GOT3 (cell line): ENCODE measurements at regions not wholly inside any gene's neighbourhood (a gene's known extent, or its start where the extent isn't known, plus 50 kb on each side); places are given as distances from the start of the nearest gene placed in this dataset.

Source experiments
- DNase-seq: peaks from one replicate; lab custom pipeline; 2025; ENCODE audit warnings: mixed read lengths; lab: John Stamatoyannopoulos, UW

DNA sequence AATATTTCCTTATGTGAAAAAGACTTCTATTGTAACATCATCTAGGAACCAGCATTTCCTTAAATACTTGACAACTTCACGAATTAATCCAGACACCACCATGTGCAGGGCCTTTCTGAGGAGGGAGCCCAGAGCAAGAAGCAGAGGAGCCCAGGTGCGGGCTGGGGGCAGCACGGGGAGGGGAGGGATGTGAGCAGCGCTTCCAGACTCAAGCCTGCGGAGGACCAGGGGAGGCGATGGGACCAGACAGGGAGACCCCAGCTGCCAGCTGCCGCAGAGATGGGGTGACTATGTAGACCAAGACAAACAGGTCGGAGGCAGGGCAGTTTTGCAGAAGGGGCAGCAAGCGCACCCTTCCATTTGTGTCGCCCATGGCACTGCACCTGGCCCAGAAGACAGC is 596.1 kb downstream of the IRX1 start:
- DNase-seq = no peak

DNA sequence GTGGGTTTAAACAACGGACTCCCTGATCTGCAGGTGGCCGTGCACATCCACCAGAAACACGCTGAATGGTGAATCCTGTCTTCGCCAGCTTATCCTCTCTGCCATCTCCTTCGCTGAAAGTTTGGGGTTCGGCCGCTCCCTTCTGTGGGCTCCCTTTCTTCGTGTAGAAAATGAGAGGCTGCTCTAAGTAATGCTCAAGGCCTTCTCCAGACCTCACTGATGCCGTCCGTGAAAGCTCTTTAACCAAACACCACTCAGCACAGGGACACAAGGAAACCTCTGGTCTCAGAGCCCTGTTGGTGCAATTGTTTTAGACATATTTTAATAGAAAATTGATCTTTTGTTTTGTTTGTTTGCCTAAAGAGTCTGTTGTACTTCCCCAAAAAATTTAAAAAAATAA is 596.5 kb downstream of the IRX1 start:
- DNase-seq = no peak

- DNase-seq = no peak
These were observed 601.1 kb downstream of the IRX1 start for GRCh38 chr5:4196744-4197143.

DNA sequence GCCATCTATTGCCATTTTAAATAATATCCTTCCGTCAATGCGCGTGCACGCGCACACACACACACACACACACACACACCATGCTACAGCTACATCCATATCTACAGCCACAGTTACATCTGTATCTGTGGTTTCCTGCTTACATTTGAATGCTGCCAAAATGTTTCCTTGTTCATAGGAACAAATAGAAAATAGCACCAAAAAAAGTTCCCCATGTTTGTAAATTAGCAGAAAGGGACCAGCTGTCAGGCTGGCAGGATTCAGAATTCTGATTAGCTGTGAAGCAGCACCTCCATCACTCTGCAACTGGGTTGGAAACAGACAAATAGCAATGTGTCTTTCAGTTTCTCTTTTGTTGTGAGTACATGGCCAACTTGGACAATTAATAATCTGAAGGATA is 601.5 kb downstream of the IRX1 start:
- no peak for DNase-seq

DNA sequence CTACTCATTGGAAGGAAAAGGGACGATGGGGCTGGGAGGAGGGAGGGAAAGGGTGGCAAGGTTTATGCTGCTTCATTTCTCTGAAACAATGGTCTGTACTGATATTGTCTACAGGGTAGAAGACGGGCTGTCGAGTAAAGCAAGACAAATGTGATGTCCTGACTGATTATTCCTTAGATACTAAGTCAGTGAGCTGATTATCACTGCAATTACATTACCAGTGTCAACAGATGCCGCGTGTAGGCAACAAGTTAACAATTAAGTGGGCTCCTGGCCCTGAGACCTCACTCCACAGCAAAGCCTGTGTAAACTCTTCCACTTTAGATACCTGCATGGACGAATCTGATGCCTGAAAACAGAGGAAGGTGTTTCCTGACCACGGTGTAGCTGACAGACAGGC is 602.8 kb downstream of the IRX1 start:
- no peak for DNase-seq

- DNase-seq = no peak
These were observed 603.6 kb downstream of the IRX1 start for GRCh38 chr5:4199049-4199841.

GRCh38 chr5:4203146-4203545 is 607.5 kb downstream of the IRX1 start:
- no peak for DNase-seq

DNA sequence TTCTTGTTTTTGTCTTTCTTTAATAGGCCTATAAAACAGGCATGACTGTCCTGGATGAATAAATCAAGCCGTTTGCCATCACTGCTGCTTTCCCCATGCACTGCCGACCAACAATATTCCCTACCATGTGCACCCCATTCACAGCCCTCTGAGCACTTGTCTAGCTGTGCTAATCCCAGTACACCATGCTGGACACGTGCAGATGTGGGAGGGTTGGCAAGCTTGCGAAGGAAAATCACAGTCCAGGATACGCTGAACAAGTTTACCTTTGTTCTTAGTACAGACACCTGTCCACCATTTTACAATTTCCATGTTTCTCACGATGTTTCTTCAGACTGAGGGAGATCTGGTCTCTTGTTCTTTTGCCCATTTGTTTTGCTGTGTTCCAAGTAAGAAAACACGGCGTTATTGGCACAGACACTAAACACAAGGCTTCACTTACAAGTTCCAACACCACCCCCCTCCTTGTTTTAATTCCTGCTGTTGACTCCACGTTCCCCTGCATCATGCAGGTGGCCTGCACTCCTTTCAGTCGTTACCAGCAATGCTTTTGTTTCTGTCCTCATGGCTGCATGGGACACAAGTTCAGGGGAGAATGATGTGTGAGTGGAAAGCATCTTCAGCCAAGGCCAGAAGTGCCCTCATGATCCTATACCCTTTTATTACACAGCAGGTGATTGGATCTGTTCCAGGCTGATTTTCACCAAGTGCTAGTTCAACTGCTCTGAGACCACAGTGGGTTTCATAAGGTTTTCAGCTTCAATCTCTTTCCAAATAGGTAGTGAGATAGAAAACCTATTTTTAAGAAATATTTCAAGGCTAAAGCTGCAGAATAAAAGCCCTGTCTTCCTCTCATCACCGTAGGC is 608.9 kb downstream of the IRX1 start:
- no peak for DNase-seq

DNA sequence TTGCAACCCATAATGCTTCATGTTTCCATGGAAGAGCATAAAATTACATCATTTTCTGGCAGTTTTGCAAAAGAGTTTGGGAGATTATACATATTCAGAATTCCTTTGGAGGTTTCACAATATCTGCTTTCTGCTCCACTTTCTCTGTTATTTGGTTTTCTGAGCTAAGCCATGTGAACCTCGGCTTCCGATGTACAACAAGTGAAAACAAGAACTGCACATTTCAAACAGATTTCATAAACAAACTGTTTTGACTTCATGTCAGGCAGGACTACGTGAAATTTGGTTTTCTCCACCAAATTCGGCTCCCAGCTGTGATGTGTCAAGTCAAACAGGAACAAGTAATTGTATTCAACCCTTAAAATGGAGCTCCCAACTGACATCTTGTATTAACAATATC is 609.8 kb downstream of the IRX1 start:
- no peak for DNase-seq

GRCh38 chr5:4206127-4206526 is 610.5 kb downstream of the IRX1 start:
- DNase-seq = no peak

GRCh38 chr5:4207486-4207885 is 611.9 kb downstream of the IRX1 start:
- no peak for DNase-seq

GRCh38 chr5:4208537-4208936 is 612.9 kb downstream of the IRX1 start:
- DNase-seq = no peak

- DNase-seq = no peak
These were observed 613.4 kb downstream of the IRX1 start for GRCh38 chr5:4208996-4209395.

GRCh38 chr5:4212071-4212739 is 616.6 kb downstream of the IRX1 start:
- no peak for DNase-seq

GRCh38 chr5:4212981-4213819 is 617.6 kb downstream of the IRX1 start:
- no peak for DNase-seq

DNA sequence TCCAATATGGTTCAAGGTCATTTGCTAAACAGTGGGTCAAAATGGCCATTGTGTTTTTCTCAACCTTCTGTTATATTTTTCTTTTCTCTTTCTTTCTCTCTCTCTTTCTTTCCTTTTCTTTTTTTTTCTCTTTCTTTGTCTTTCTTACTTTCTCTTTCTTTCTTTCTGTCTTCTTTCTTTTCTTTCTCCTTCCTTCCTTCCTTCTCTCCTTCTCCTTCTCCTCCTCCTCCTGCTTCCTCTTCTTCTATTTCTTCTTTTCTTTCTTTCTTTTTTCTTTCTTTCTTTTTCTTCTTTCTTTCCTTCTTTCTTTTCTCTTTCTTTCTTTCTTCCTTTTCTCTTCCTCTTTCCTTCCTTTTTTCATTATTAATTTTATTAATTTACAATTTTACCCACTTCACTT is 619.5 kb downstream of the IRX1 start:
- DNase-seq = no peak

DNA sequence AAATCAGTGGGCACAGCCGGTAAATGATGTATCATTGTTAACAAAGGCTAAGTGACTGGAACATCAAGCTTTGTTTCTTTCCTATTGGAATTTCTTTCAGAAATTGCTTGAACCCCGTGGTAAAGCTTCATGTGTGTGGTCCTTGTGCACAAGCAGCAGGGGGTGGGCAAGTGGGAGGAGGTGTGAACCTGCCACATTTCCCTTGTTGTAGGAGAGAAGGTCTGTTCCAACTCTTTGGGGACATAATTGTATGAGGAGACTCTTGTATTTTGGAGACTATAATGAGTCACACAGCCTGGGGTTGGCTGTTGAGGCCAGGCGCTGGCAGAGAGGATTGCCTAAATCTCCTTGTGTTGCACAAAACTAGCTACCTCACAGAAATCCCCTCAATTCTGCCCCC is 620.5 kb downstream of the IRX1 start:
- no peak for DNase-seq

DNA sequence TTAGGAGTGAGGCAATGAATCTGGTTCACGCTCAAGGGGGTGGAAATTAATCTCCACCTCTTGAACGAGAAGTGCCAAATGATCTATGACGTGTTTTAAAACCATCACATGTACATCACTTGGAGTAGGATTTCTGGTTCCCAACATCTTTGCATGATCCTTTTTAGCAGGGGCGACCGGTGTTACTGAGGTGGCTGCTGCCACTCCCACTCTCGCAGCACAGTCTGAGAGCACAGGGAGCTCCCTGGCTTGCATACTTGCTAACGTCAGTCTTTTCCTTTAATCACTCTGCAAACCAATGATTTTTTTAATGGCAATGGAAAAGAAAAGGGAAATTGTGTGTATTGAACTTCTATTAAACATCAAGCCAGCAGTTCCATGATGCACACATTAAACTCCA is 624.4 kb downstream of the IRX1 start:
- no peak for DNase-seq

DNA sequence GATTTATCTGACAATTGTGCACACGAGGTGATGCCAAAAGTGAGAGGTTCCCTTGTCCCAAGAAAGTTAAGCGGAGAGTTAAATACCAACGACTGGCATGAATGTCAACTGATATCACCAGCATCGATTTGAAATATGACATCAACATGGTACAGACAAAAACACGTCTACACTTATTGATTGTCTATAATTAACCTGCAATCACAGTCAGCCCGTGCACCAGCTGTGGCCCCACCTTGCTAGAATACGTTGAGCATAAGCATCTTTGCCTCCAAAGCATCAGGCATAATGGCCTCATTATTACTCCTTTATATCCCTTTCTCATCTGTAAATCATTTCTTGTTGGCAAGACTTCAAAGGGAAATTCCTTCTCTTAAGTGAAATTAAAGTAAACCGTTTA is 625.4 kb downstream of the IRX1 start:
- no peak for DNase-seq

GRCh38 chr5:4222147-4222546 is 626.5 kb downstream of the IRX1 start:
- DNase-seq = no peak

GRCh38 chr5:4222821-4223220 is 627.2 kb downstream of the IRX1 start:
- DNase-seq = no peak

DNA sequence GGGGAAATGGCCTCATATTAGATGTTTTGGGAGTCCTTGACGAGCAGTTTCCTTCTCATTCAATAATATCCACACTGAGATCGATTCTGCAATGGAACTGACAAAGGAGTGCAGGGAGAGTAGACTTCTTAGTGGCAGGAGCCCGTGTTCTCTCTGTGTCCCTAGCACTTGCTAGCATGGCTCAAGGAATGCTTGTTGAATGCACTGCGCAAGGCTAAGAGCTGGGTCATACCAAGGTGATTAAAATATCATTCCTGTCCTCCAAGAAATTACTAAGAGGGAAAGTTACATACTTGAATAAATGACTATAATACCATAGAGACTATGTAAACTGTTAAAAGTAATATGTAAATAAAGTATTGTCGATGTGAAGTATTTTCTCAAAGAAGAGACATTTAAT is 630.1 kb downstream of the IRX1 start:
- no peak for DNase-seq
